Bone marrow (tissue), 2 donors: ENCODE measurements at regions not wholly inside any gene's neighbourhood (a gene's known extent, or its start where the extent isn't known, plus 50 kb on each side); places are given as distances from the start of the nearest gene placed in this dataset.

Experiments
- DNase-seq, 2 donors: peaks; one replicate each; lab custom pipeline; 2025; lab: John Stamatoyannopoulos, UW

- no peak for DNase-seq
Measured at GRCh38 chr15:47824147-47824546, 106.8 kb downstream of the SEMA6D start.

- no peak for DNase-seq
Measured at GRCh38 chr15:47829667-47830066, 112.4 kb downstream of the SEMA6D start.

GRCh38 chr15:47834093-47834492 is 116.8 kb downstream of the SEMA6D start:
- no peak for DNase-seq

- no peak for DNase-seq
Measured at GRCh38 chr15:47839233-47839825, 122.0 kb downstream of the SEMA6D start.

GRCh38 chr15:47843124-47843663 is 125.9 kb downstream of the SEMA6D start:
- no peak for DNase-seq

- DNase-seq = no peak
Measured at GRCh38 chr15:47844437-47844836, 127.1 kb downstream of the SEMA6D start.

- no peak for DNase-seq
Measured at GRCh38 chr15:47846128-47846868, 129.0 kb downstream of the SEMA6D start.

GRCh38 chr15:47846876-47847275 is 129.6 kb downstream of the SEMA6D start:
- no peak for DNase-seq

GRCh38 chr15:47856071-47856470 is 138.8 kb downstream of the SEMA6D start:
- DNase-seq = no peak

GRCh38 chr15:47857014-47857775 is 139.9 kb downstream of the SEMA6D start:
- DNase-seq = no peak

- DNase-seq = no peak
Measured at GRCh38 chr15:47857776-47858167, 140.5 kb downstream of the SEMA6D start.

GRCh38 chr15:47861111-47861903 is 144.0 kb downstream of the SEMA6D start:
- DNase-seq = no peak

- no peak for DNase-seq
Measured at GRCh38 chr15:47862402-47862801, 145.1 kb downstream of the SEMA6D start.

- DNase-seq = no peak
Measured at GRCh38 chr15:47866446-47866845, 149.1 kb downstream of the SEMA6D start.

GRCh38 chr15:47870300-47870955 is 153.1 kb downstream of the SEMA6D start:
- no peak for DNase-seq

- DNase-seq = no peak
Measured at GRCh38 chr15:47870956-47871625, 153.8 kb downstream of the SEMA6D start.

GRCh38 chr15:47872208-47872607 is 154.9 kb downstream of the SEMA6D start:
- no peak for DNase-seq

GRCh38 chr15:47872869-47873432 is 155.6 kb downstream of the SEMA6D start:
- DNase-seq = no peak

- no peak for DNase-seq
Measured at GRCh38 chr15:47876986-47877385, 159.7 kb downstream of the SEMA6D start.

- no peak for DNase-seq
Measured at GRCh38 chr15:47877836-47878235, 160.5 kb downstream of the SEMA6D start.

- no peak for DNase-seq
Measured at GRCh38 chr15:47885920-47886319, 168.6 kb downstream of the SEMA6D start.
